ENCODE measurements at regions not wholly inside any gene's neighbourhood (a gene's known extent, or its start where the extent isn't known, plus 50 kb on each side); places are given as distances from the start of the nearest gene placed in this dataset.

DNA sequence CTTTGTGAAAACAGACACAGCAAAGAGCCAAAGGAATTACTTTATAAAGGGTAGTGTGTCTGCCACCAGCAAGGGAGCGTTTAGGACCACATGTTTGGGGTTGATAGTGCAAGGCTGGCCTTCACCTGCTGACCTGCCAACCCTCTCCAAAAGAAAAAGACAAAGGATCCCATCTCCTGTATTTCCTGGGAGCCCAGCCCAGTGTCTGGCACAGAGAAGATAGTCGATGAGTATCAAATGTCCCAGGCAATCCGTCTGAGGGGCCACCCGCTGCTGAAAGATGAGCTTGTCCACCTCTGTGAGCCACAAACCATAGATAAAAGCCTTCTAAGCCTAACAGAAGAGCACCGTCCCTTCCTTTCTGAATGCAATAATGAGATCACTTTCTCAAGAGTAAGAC lies 154.8 kb upstream of the CTNNB1 start:
- H3K27ac Mint-ChIP-seq, result no peak overlapping the region
- H3K4me3 ChIP-seq (ENCODE audit: low read length), result no peak overlapping the region
- peaks cover 2% of the 10 kb centered on the region for H3K27me3 Mint-ChIP-seq (ENCODE audit: insufficient read depth)
- no peaks in the 10 kb centered on the region for H3K36me3 ChIP-seq (ENCODE audit: control insufficient read depth, insufficient read depth, low read length)
- H3K4me3 Mint-ChIP-seq, result no peak overlapping the region
- H3K36me3 Mint-ChIP-seq (ENCODE audit: low read depth), result no peaks in the 10 kb centered on the region
- peaks cover 8% of the 10 kb centered on the region for H3K9me3 ChIP-seq (ENCODE audit: control insufficient read depth, low read length)
- no peaks in the 10 kb centered on the region for H3K27me3 ChIP-seq (ENCODE audit: control insufficient read depth, insufficient read depth, low read length, poor library complexity, severe bottlenecking)
- H3K9me3 Mint-ChIP-seq, result peaks cover 15% of the 10 kb centered on the region
- peaks cover 10% of the 10 kb centered on the region for H3K4me1 ChIP-seq (ENCODE audit: control insufficient read depth, insufficient read depth, low read length)
- TF ChIP-seq, protein P1, sequence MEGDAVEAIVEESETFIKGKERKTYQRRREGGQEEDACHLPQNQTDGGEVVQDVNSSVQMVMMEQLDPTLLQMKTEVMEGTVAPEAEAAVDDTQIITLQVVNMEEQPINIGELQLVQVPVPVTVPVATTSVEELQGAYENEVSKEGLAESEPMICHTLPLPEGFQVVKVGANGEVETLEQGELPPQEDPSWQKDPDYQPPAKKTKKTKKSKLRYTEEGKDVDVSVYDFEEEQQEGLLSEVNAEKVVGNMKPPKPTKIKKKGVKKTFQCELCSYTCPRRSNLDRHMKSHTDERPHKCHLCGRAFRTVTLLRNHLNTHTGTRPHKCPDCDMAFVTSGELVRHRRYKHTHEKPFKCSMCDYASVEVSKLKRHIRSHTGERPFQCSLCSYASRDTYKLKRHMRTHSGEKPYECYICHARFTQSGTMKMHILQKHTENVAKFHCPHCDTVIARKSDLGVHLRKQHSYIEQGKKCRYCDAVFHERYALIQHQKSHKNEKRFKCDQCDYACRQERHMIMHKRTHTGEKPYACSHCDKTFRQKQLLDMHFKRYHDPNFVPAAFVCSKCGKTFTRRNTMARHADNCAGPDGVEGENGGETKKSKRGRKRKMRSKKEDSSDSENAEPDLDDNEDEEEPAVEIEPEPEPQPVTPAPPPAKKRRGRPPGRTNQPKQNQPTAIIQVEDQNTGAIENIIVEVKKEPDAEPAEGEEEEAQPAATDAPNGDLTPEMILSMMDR (conservative IDR thresholded peaks at IDR 0.05), result no peak
- no peak overlapping the region for H3K9ac ChIP-seq (ENCODE audit: extremely low read depth, low read length, poor library complexity, severe bottlenecking)
- WGBS, 2 experiments (ENCODE audit: insufficient coverage in 1 of 2, insufficient read length in 1 of 2), result 89% methylated on average over 3 to 5 of the region's 5 CpGs
- peaks cover 15% of the 10 kb centered on the region for H3K4me1 Mint-ChIP-seq
- DNase-seq, result peak; percentile 31
- no peak overlapping the region for H3K27ac ChIP-seq (ENCODE audit: low read depth, low read length)

DNA sequence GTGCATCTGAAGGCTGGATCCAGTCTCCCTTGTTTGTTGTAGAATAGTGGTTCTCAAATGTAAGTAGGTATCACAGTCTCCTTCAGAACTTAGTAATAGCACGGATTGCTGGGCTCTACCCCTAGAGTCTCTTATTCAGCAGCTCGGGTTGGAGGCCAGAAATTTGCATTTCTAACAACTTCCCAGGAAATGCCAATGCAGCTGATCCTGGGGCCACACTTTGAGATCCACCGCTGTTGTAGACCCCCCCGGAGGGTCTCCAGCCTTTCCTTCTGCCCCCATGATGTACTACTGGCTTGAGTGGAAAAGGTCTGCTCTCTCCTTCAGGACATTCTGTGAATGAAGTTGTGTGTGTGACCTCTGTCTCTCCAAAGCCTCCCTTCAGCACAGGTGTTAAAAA lies 153.8 kb upstream of the CTNNB1 start:
- TF ChIP-seq, protein P1 (conservative IDR thresholded peaks at IDR 0.05), result no peak
- Mint-ChIP-seq H3K9me3 (peaks cover 15% of the 10 kb centered on the region), H3K27me3 (ENCODE audit: insufficient read depth) (peaks cover 2% of the 10 kb centered on the region), H3K4me3 (no peak overlapping the region), H3K36me3 (ENCODE audit: low read depth) (no peaks in the 10 kb centered on the region), H3K27ac (no peak overlapping the region), H3K4me1 (peaks cover 15% of the 10 kb centered on the region)
- no peak overlapping the region for H3K9ac ChIP-seq (ENCODE audit: extremely low read depth, low read length, poor library complexity, severe bottlenecking)
- H3K9me3 ChIP-seq (ENCODE audit: control insufficient read depth, low read length), result peaks cover 8% of the 10 kb centered on the region
- DNase-seq, result peak; percentile 54
- H3K36me3 ChIP-seq (ENCODE audit: control insufficient read depth, insufficient read depth, low read length), result no peaks in the 10 kb centered on the region
- no peak overlapping the region for H3K27ac ChIP-seq (ENCODE audit: low read depth, low read length)
- H3K4me1 ChIP-seq (ENCODE audit: control insufficient read depth, insufficient read depth, low read length), result peaks cover 10% of the 10 kb centered on the region
- WGBS, 2 experiments (ENCODE audit: insufficient coverage in 1 of 2, insufficient read length in 1 of 2), result 37 to 49% methylated on average over 3 to 4 of the region's 4 CpGs
- H3K4me3 ChIP-seq (ENCODE audit: low read length), result no peak overlapping the region
- no peaks in the 10 kb centered on the region for H3K27me3 ChIP-seq (ENCODE audit: control insufficient read depth, insufficient read depth, low read length, poor library complexity, severe bottlenecking)

DNA sequence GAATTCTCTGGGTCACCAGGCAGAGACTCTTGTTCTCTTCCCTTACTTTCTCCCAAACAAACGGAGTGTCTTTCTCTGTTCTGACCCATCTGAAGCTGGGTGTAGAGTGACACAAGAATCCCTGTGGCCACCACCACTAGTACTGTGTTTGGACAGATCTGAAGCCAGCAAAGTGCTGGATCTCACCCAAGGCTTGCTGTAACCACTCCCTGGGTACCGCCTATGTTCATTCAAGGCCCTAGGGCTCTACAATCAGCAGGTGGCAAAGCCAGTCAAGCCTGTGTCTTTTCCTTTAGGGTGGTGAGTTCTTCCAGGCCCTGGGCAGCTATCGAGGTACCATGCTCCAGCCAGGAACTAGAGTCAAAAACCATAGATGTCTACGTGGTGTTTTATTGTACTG lies 149.2 kb upstream of the CTNNB1 start:
- no peak for DNase-seq
- Histone ChIP-seq H3K27ac (ENCODE audit: low read depth, low read length) (no peak overlapping the region), H3K4me3 (ENCODE audit: low read length) (no peak overlapping the region), H3K36me3 (ENCODE audit: control insufficient read depth, insufficient read depth, low read length) (no peaks in the 10 kb centered on the region), H3K27me3 (ENCODE audit: control insufficient read depth, insufficient read depth, low read length, poor library complexity, severe bottlenecking) (no peaks in the 10 kb centered on the region), H3K9ac (ENCODE audit: extremely low read depth, low read length, poor library complexity, severe bottlenecking) (no peak overlapping the region), H3K4me1 (ENCODE audit: control insufficient read depth, insufficient read depth, low read length) (no peaks in the 10 kb centered on the region), H3K9me3 (ENCODE audit: control insufficient read depth, low read length) (peaks cover 8% of the 10 kb centered on the region)
- WGBS, 2 experiments (ENCODE audit: insufficient coverage in 1 of 2, insufficient read length in 1 of 2), result 67 to 100% methylated on average over 1 to 4 of the region's 4 CpGs
- Mint-ChIP-seq H3K27ac (no peak overlapping the region), H3K4me3 (no peak overlapping the region), H3K36me3 (ENCODE audit: low read depth) (no peaks in the 10 kb centered on the region), H3K27me3 (ENCODE audit: insufficient read depth) (no peaks in the 10 kb centered on the region), H3K9me3 (peaks cover 15% of the 10 kb centered on the region), H3K4me1 (peaks cover 5% of the 10 kb centered on the region)
- TF ChIP-seq, protein P1 (conservative IDR thresholded peaks at IDR 0.05), result no peak

All from endodermal cell (in vitro differentiated cells).